ENCODE measurements at regions not wholly inside any gene's neighbourhood (a gene's known extent, or its start where the extent isn't known, plus 50 kb on each side); places are given as distances from the start of the nearest gene placed in this dataset.

- Histone ChIP-seq H3K79me2 (ENCODE audit: control insufficient read depth, insufficient read depth, low read length) (no peaks in the 10 kb centered on the region), H3K9me3 (replicated peaks; ENCODE audit: control insufficient read depth, insufficient read depth, low read length) (no peaks in the 10 kb centered on the region), H4K20me1 (replicated peaks; ENCODE audit: control insufficient read depth, extremely low read depth, insufficient read depth, low read length) (no peaks in the 10 kb centered on the region), H3K4me1 (ENCODE audit: control insufficient read depth, extremely low read depth, insufficient read depth, low read length) (no peaks in the 10 kb centered on the region), H2AFZ (ENCODE audit: low read depth, low read length) (no peak overlapping the region), H3K4me2 (ENCODE audit: insufficient read depth, low read length) (no peak overlapping the region), H3K9me1 (replicated peaks; ENCODE audit: control insufficient read depth, extremely low read depth, insufficient read depth, low read length) (no peaks in the 10 kb centered on the region), H3K27me3 (ENCODE audit: control insufficient read depth in 2 of 2, insufficient read depth in 2 of 2, low read length in 2 of 2) (no peaks in the 10 kb centered on the region), H3K36me3 (ENCODE audit: control insufficient read depth in 2 of 2, extremely low read depth in 1 of 2, insufficient read depth in 2 of 2, low read length in 2 of 2) (no peaks in the 10 kb centered on the region), H3K27ac (ENCODE audit: insufficient read depth, low read depth, low read length) (no peak overlapping the region), H3K4me3 (replicated peaks in 1 of 3; ENCODE audit: insufficient read depth in 1 of 3, low read depth in 1 of 3, low read length in 3 of 3) (no peak overlapping the region), H3K9ac (replicated peaks; ENCODE audit: extremely low read depth, insufficient read depth, low read length) (no peak overlapping the region)
- intact Hi-C loops (cut with micrococcal nuclease), result no loop called here
- dilution Hi-C loops (cut with MboI; ENCODE audit: extremely low pct_ligation_motif_present, low sequenced_read_pairs), result no loop called here
- TF ChIP-seq POLR2A (IDR thresholded peaks at IDR 0.05; ENCODE audit: low read depth, low read length) (no peak), POLR2AphosphoS5 (IDR thresholded peaks at IDR 0.05; ENCODE audit: insufficient read depth, low read depth, low read length) (no peak), CTCF (IDR thresholded peaks at IDR 0.05; ENCODE audit: extremely low read depth in 1 of 2, insufficient read depth in 1 of 2, low read depth in 1 of 2, low read length in 2 of 2) (no peak), EZH2 (IDR thresholded peaks at IDR 0.05; ENCODE audit: borderline replicate concordance, low read depth, low read length, severe bottlenecking) (no peak), MYC (IDR thresholded peaks at IDR 0.05; ENCODE audit: low read depth, low read length) (no peak), FOS (IDR thresholded peaks at IDR 0.05; ENCODE audit: borderline replicate concordance, insufficient read depth, low read length) (no peak)
- CTCF ChIA-PET, result no interaction called here
- DNase-seq (ENCODE audit: low read depth, low spot score), result no peak
- no peak for FAIRE-seq
- no TSS peak for BruUV-seq (replicated peaks)
- POLR2A ChIA-PET, result no interaction called here
Measured at GRCh38 chr11:93940395-93940794, 80.8 kb upstream of the HEPHL1 start.

GRCh38 chr11:93942176-93942575, 79.0 kb upstream of the HEPHL1 start:
- ChIA-PET POLR2A (no interaction called here), CTCF (interaction anchor here (1.5 kb wide), 1 partner anchor 47 kb away, joined by 3 read pairs; no protein-coding TSS in a partner anchor)
- Histone ChIP-seq H3K4me1 (ENCODE audit: control insufficient read depth, extremely low read depth, insufficient read depth, low read length) (no peaks in the 10 kb centered on the region), H3K4me3 (replicated peaks in 1 of 3; ENCODE audit: insufficient read depth in 1 of 3, low read depth in 1 of 3, low read length in 3 of 3) (no peak overlapping the region), H3K36me3 (ENCODE audit: control insufficient read depth in 2 of 2, extremely low read depth in 1 of 2, insufficient read depth in 2 of 2, low read length in 2 of 2) (no peaks in the 10 kb centered on the region), H3K79me2 (ENCODE audit: control insufficient read depth, insufficient read depth, low read length) (no peaks in the 10 kb centered on the region), H3K4me2 (ENCODE audit: insufficient read depth, low read length) (no peak overlapping the region), H3K9me1 (replicated peaks; ENCODE audit: control insufficient read depth, extremely low read depth, insufficient read depth, low read length) (no peaks in the 10 kb centered on the region), H3K9ac (replicated peaks; ENCODE audit: extremely low read depth, insufficient read depth, low read length) (no peak overlapping the region), H3K27ac (ENCODE audit: insufficient read depth, low read depth, low read length) (no peak overlapping the region), H3K27me3 (ENCODE audit: control insufficient read depth in 2 of 2, insufficient read depth in 2 of 2, low read length in 2 of 2) (no peaks in the 10 kb centered on the region), H2AFZ (ENCODE audit: low read depth, low read length) (no peak overlapping the region), H3K9me3 (replicated peaks; ENCODE audit: control insufficient read depth, insufficient read depth, low read length) (no peaks in the 10 kb centered on the region), H4K20me1 (replicated peaks; ENCODE audit: control insufficient read depth, extremely low read depth, insufficient read depth, low read length) (no peaks in the 10 kb centered on the region)
- dilution Hi-C loops (cut with MboI; ENCODE audit: extremely low pct_ligation_motif_present, low sequenced_read_pairs) (no loop called here), intact Hi-C loops (cut with micrococcal nuclease) (no loop called here)
- no TSS peak for BruUV-seq (replicated peaks)
- no peak for FAIRE-seq
- no peak for DNase-seq (ENCODE audit: low read depth, low spot score)
- TF ChIP-seq CTCF (IDR thresholded peaks at IDR 0.05; ENCODE audit: extremely low read depth in 1 of 2, insufficient read depth in 1 of 2, low read depth in 1 of 2, low read length in 2 of 2), result no peak
- no peak for TF ChIP-seq POLR2A (IDR thresholded peaks at IDR 0.05; ENCODE audit: low read depth, low read length)
- no peak for TF ChIP-seq JUN (IDR thresholded peaks at IDR 0.05; ENCODE audit: borderline replicate concordance, insufficient read depth, insufficient read length, low read depth)
- no peak for TF ChIP-seq FOS (IDR thresholded peaks at IDR 0.05; ENCODE audit: borderline replicate concordance, insufficient read depth, low read length)
- TF ChIP-seq MYC (IDR thresholded peaks at IDR 0.05; ENCODE audit: low read depth, low read length), result no peak
- no peak for TF ChIP-seq POLR2AphosphoS5 (IDR thresholded peaks at IDR 0.05; ENCODE audit: insufficient read depth, low read depth, low read length)
- no peak for TF ChIP-seq GATA2 (IDR thresholded peaks at IDR 0.05; ENCODE audit: insufficient read depth, insufficient read length, low read depth, low read length)
- no peak for TF ChIP-seq MAX (IDR thresholded peaks at IDR 0.05; ENCODE audit: insufficient read depth, insufficient read length)
